Gastroesophageal sphincter (tissue), 4 donors: ENCODE measurements at regions not wholly inside any gene's neighbourhood (a gene's known extent, or its start where the extent isn't known, plus 50 kb on each side); places are given as distances from the start of the nearest gene placed in this dataset.

ENCODE experiments used
- ATAC-seq: fragments of 150-250 bp; one replicate; pipeline ENCODE4 v1.9.1; 2016; ENCODE audit warnings: mild to moderate bottlenecking, moderate library complexity
- H3K27ac ChIP-seq, 4 donors: fragments of 200-600 bp; sonication (generic) in 3 of 4; 1 replicate in 3 of 4; 2 replicates in 1 of 4; pipeline ENCODE4 v1.5.1; 2016 to 2019
- H3K27me3 ChIP-seq: fragments of 200-600 bp; sonication (generic); one replicate; pipeline ENCODE4 v1.5.1; 2019
- H3K36me3 ChIP-seq, 2 donors: fragments of 200-600 bp; sonication (generic); one replicate each; pipeline ENCODE4 v1.5.1; 2019; ENCODE audit warnings: control low read depth in 1 of 2
- H3K4me1 ChIP-seq, 3 donors: fragments of 200-600 bp; sonication (generic); 1 replicate in 2 of 3; 2 replicates in 1 of 3; pipeline ENCODE4 v1.5.1; 2016 to 2019; ENCODE audit warnings: control low read depth in 2 of 3
- H3K4me3 ChIP-seq, 2 donors: fragments of 200-600 bp; sonication (generic); one replicate each; pipeline ENCODE4 v1.5.1; 2019; ENCODE audit warnings: mild to moderate bottlenecking in 1 of 2, moderate library complexity in 1 of 2
- H3K9me3 ChIP-seq, 3 donors: fragments of 200-600 bp; sonication (generic); one replicate each; pipeline ENCODE4 v1.5.1; 2017 to 2019; ENCODE audit warnings: control low read depth in 2 of 3
- CTCF ChIP-seq, 4 experiments: fragments of 200-600 bp in 2 of 4; fragments of 450-650 bp in 2 of 4; sonication (generic) in 1 of 4; IDR thresholded peaks; one replicate each; pipeline ENCODE4 v1.5.1; 2017 to 2019; ENCODE audit warnings: antibody characterized with exemption in 4 of 4, mild to moderate bottlenecking in 2 of 4, moderate library complexity in 2 of 4
- EP300 ChIP-seq: sonication (generic); formaldehyde crosslinking; IDR thresholded peaks from one replicate; pipeline ENCODE4 v1.6.1; 2017; ENCODE audit warnings: antibody characterized with exemption, mild to moderate bottlenecking
- POLR2A ChIP-seq, 2 donors: fragments of 450-650 bp; IDR thresholded peaks; one replicate each; pipeline ENCODE4 v1.6.1; 2017; ENCODE audit warnings: antibody characterized with exemption in 2 of 2, mild to moderate bottlenecking in 2 of 2, moderate library complexity in 1 of 2
- POLR2AphosphoS5 ChIP-seq: sonication (generic); formaldehyde crosslinking; IDR thresholded peaks from one replicate; pipeline ENCODE4 v1.6.1; 2017; ENCODE audit warnings: antibody characterized with exemption
- WGBS, 2 donors: methylation state at CpG; one replicate each; pipeline ENCODE4 v1.1.5; 2018; ENCODE audit warnings: low coverage in 1 of 2; 5-methylcytosine and 5-hydroxymethylcytosine counted together

GRCh38 chr3:35201211-35201610 lies 438.1 kb upstream of the ARPP21 start:
- WGBS, 2 donors, result 92 to 95% methylated on average over 2 of the region's 2 CpGs
- Histone ChIP-seq H3K27me3 (no peaks in the 10 kb centered on the region), H3K27ac (no peak overlapping the region), H3K9me3 (no peaks in the 10 kb centered on the region), H3K36me3 (no peaks in the 10 kb centered on the region), H3K4me1 (no peaks in the 10 kb centered on the region), H3K4me3 (no peak overlapping the region)
- ATAC-seq, result no peak
- TF ChIP-seq EP300 (no peak), CTCF (IDR thresholded peaks at IDR 0.05) (no peak), POLR2AphosphoS5 (no peak), POLR2A (IDR thresholded peaks at IDR 0.05) (no peak)

- WGBS, 2 donors, result 87 to 93% methylated on average over 6 to 9 of the region's 31 CpGs
- H3K4me1 ChIP-seq, result no peaks in the 10 kb centered on the region
- H3K4me3 ChIP-seq, result no peak overlapping the region
- no peak for ATAC-seq
- peaks cover 0 to 7% (median 0%) of the 10 kb centered on the region in 3 donors for H3K9me3 ChIP-seq
- H3K27me3 ChIP-seq, result no peaks in the 10 kb centered on the region
- H3K27ac ChIP-seq, result no peak overlapping the region
- TF ChIP-seq POLR2A (IDR thresholded peaks at IDR 0.05) (no peak), EP300 (no peak), POLR2AphosphoS5 (no peak), CTCF (IDR thresholded peaks at IDR 0.05) (no peak)
- no peaks in the 10 kb centered on the region for H3K36me3 ChIP-seq
Observed at GRCh38 chr3:35215525-35216500, 423.5 kb upstream of the ARPP21 start.

GRCh38 chr3:35216501-35217266 lies 422.6 kb upstream of the ARPP21 start:
- H3K36me3 ChIP-seq, result no peaks in the 10 kb centered on the region
- no peak for TF ChIP-seq POLR2A (IDR thresholded peaks at IDR 0.05)
- no peak for TF ChIP-seq POLR2AphosphoS5
- TF ChIP-seq EP300, result no peak
- TF ChIP-seq CTCF (IDR thresholded peaks at IDR 0.05), result no peak
- H3K4me1 ChIP-seq, result no peaks in the 10 kb centered on the region
- no peak overlapping the region for H3K4me3 ChIP-seq
- H3K27ac ChIP-seq, result no peak overlapping the region
- peaks cover 0 to 7% (median 0%) of the 10 kb centered on the region in 3 donors for H3K9me3 ChIP-seq
- no peaks in the 10 kb centered on the region for H3K27me3 ChIP-seq
- WGBS, 2 donors, result 83 to 95% methylated on average over 7 to 12 of the region's 18 CpGs
- ATAC-seq, result no peak

GRCh38 chr3:35223632-35224394 lies 415.5 kb upstream of the ARPP21 start:
- Histone ChIP-seq H3K4me3 (no peak overlapping the region), H3K9me3 (no peaks in the 10 kb centered on the region), H3K27me3 (no peaks in the 10 kb centered on the region), H3K27ac (no peak overlapping the region), H3K4me1 (no peaks in the 10 kb centered on the region), H3K36me3 (no peaks in the 10 kb centered on the region)
- TF ChIP-seq CTCF (IDR thresholded peaks at IDR 0.05) (no peak), POLR2AphosphoS5 (no peak), EP300 (no peak), POLR2A (IDR thresholded peaks at IDR 0.05) (no peak)
- 100% methylated on average over 1 of the region's 1 CpG for WGBS, 2 donors
- ATAC-seq, result no peak
